Right ventricle myocardium inferior (tissue), 1 donor: ENCODE measurements at regions not wholly inside any gene's neighbourhood (a gene's known extent, or its start where the extent isn't known, plus 50 kb on each side); places are given as distances from the start of the nearest gene placed in this dataset.

ENCODE experiments used
- ATAC-seq: fragments of 200-7000 bp; cut with Tn5 transposase; one replicate; pipeline ENCODE4 v1.9.1; 2020; ENCODE audit warnings: mild to moderate bottlenecking, moderate library complexity
- DNase-seq: peaks from one replicate; pipeline ENCODE4 v3.0.0; 2021; ENCODE audit errors: missing footprints
- intact Hi-C: fragments of 100-400 bp; cut with DNase I; formaldehyde crosslinking; loops from one replicate; pipeline ENCODE4 v1.11.0; 2022
- donor health status: DM: no; HTN: yes; CAD: no; lungs with severe emphysema.

DNA sequence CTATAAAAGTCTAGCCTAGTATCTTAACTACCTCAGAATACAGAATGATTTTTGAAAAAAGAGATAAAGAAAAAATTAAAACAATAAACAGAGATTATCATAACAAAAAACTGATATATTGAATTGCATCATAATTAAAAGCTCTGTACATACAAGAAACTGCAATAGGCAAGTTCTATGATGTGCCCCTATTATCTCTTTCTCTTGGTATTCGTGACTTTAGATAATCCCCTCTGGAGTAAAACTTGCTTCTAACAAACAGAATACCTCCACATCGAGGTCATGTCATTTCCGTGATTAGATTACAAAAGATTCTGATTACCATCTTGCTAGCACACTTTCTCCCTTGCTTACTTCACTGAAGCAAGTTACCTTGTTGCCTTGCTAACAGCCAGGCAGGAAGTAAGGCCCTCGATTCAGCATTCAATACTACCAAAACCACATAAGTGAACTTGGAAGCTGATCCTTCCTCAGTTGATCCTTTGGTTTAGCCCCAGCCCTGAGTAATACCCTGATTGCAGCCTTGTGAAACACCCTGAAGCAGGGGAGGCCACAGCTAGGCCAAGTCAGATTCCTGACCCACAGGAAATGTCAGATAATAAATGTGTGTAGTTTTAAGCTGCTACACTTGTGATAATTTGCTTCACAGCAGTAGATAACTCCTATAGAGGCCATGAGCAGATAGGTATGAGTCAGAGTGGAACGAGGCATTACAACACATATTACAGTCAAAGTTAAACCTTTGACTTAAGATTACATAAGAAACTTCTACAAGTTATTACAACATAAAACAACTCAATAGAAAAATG is 53.7 kb upstream of the TMX4 start:
- ATAC-seq (no peak), DNase-seq (no peak)
- intact Hi-C loops, result no loop called here

DNA sequence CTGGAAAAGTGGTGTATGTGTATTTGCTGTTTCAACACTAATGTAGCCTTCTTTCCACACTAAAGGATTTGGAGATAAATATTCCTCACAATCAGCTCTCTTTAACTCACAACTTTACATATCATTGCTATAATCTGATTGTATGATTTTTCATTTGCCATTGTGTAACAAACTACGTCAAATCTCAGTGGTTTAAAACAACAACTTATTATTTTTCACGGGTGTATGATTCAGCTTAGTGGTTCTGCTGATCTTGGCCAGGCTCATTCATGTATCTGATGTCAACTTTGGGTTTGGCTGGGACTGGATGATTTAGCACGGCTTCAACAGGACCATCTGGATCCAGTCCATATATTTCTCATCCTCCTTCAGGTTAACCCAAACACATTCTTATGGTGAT is 55.4 kb upstream of the TMX4 start:
- ATAC-seq (no peak), DNase-seq (no peak)
- intact Hi-C loops, result no loop called here

DNA sequence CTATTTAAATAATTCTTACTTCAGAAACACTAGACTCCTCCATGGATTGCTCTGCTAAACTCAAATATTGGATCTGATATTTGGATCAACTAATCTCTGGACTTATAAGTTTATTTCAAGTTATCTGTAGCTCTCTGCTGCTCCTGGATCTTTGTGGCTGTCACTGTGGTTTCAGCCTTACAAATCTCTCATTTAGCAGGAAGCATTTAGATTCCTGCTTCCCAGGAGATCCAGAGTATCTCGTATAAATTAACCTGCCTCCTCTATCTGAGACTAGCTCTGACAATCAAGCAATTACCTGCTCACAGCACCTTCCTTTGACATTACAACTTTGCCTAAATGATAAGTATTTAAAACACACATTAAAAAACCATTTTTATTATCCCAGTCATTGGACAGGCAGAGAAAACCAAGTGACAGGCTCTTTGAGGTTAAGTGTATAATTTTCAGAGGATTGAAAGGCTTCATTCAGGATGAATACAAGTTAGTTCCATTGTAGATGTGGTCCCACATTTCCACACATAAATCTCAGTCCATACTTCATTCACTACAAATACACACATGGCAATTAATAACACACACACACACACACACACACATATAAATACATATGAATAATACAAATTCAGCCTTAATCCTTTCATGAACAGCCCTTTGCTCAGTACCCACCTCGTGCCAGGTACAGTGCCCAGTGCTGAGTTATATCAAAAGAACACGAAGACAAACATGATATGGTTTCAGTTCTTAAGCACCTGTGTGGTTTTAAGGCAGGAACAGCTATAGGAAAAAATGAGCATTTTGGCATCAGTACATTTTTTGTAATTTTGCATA is 55.5 kb upstream of the PLCB1 start:
- ATAC-seq (no peak), DNase-seq (peak; percentile 25)
- intact Hi-C loops, result no loop called here

DNA sequence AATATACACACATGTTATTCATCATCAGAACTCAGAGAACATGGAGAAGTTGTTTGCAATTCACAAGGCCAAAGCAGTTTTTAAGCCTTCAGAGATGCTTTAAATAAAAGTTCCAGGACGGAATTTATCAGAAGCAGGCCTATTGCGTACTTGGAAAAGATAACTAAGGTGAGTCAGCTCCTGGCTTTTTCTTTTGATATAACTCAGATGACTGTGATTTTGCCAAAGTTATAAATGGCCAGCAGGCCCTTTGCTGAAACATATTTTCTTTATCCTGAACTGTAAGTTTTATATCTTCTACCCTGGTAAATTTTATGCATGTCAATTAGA is 55.0 kb upstream of the PLCB1 start:
- DNase-seq (no peak), ATAC-seq (no peak)
- intact Hi-C loops, result no loop called here

DNA sequence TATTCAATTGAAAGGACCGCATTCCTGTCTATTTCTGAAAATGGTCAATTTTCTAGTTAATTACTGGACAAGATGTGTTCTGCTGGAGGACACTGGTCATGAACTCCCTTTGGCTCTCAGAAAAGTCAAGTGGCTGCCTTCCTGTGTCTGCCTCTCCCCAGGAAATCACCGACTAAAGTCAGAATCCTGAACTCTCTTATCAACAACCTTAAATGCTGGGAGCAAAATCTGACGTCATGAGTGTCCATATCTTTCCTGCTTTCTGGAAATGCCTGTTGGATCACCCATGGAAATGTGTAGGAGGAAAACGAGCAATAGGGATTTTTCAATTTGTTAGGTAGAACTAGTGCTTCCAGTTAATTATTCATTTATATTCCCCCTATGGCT is 53.5 kb upstream of the PLCB1 start:
- DNase-seq (no peak), ATAC-seq (no peak)
- intact Hi-C loops, result no loop called here

DNA sequence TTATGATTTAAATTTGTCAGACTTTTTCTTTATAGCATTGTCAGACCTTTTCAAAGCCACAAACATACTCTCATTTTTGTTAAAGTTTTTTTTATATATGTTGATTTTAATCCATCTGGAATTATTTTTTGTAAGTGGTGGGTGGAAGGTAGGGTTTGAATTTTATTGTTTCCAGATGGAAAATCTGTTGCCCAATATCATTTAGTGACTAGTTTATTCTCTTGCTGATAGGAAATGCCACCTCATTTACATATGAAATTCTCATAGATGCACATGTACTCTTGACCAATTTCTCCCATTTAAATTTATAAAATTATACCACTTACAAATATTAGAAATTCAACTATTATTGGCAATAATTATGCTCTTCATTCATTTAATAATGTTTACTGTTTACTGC is 52.1 kb upstream of the PLCB1 start:
- ATAC-seq, result no peak
- DNase-seq, result no peak
- intact Hi-C loops, result no loop called here

DNA sequence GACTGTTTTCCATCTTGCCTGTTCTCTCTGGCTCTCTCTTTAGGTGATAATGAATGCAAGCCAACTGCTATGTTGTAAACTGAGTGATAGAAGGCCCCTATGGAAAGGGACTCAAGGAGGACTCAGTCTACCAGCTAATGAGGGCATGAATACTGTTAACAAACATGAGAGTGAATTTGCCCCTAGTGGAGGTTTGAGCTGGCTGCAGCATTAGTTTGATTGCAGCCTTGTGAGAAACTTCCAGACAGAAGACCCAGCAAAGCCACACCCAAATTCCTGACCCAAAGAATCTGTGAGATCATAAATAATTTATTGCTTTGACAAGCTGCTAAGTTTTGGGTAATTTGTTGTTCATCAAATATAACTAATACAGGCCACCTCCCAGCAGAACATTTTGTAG is 50.0 kb upstream of the PLCB1 start:
- no peak for ATAC-seq
- intact Hi-C loops, result no loop called here
- no peak for DNase-seq
